A549 (cell line): ENCODE measurements at regions not wholly inside any gene's neighbourhood (a gene's known extent, or its start where the extent isn't known, plus 50 kb on each side); places are given as distances from the start of the nearest gene placed in this dataset.

Experiments used
- ATAC-seq, 2 experiments: fragments of 200-7000 bp in 1 of 2; fragments of >200 bp in 1 of 2; cut with Nextera tagmentation in 1 of 2; cut with Tn5 transposase in 1 of 2; 3 replicates each; pipeline versions ENCODE4 v1.8.0 to v1.9.1; 2018 to 2020; ENCODE audit warnings: mild to moderate bottlenecking in 1 of 2, moderate library complexity in 1 of 2
- CTCF ChIA-PET: fragments of 300-600 bp; sonication (Branson Sonifier 250); formaldehyde crosslinking; extraction: SDS; loops from one replicate; lab custom pipeline; 2021; ENCODE audit warnings: antibody characterized with exemption, inconsistent platforms; lab: Yijun Ruan, JAX
- POLR2A ChIA-PET: fragments of 350-600 bp; formaldehyde crosslinking; extraction: SDS; loops from one replicate; lab custom pipeline; 2021; ENCODE audit warnings: antibody characterized with exemption, inconsistent platforms; lab: Yijun Ruan, JAX
- DNase-seq, 2 experiments: peaks; one replicate each; pipeline versions ENCODE4 v3.0.0 to v3.0.0-alpha.2; 2011 to 2016; ENCODE audit warnings: low read depth in 1 of 2, low spot score in 1 of 2
- FAIRE-seq: peaks from 2 replicates; lab custom pipeline; 2011; peaks lifted over from hg19 to GRCh38; lab: Jason Lieb, UNC
- H3K27ac ChIP-seq, 2 experiments: fragments of >200 bp; sonication (Bioruptor Twin); formaldehyde crosslinking; 3 replicates each; pipeline ENCODE4 v1.5.1; 2016 to 2017
- H3K4me1 ChIP-seq: fragments of >200 bp; sonication (Bioruptor Twin); formaldehyde crosslinking; 3 replicates; pipeline ENCODE4 v1.6.1; 2016
- H3K4me2 ChIP-seq: fragments of >200 bp; sonication (Bioruptor Twin); formaldehyde crosslinking; 3 replicates; pipeline ENCODE4 v1.6.1; 2016
- H3K4me3 ChIP-seq: fragments of >200 bp; sonication (Bioruptor Twin); formaldehyde crosslinking; 3 replicates; pipeline ENCODE4 v1.5.1; 2016
- H3K9me3 ChIP-seq: fragments of >200 bp; sonication (Bioruptor Twin); formaldehyde crosslinking; 3 replicates; pipeline ENCODE4 v1.6.1; 2016
- CEBPB ChIP-seq, 2 experiments: fragments of >200 bp in 1 of 2; sonication (Bioruptor Twin) in 1 of 2; formaldehyde crosslinking in 1 of 2; IDR thresholded peaks; 2 replicates each; pipeline ENCODE4 v1.6.1; 2012 to 2016
- E2F6 ChIP-seq: IDR thresholded peaks from 2 replicates; pipeline ENCODE4 v1.6.1; 2012; ENCODE audit warnings: low read depth, borderline replicate concordance
- ELK1 ChIP-seq: fragments of 150-350 bp; IDR thresholded peaks from 2 replicates; pipeline ENCODE4 v1.6.1; 2014; ENCODE audit warnings: low read depth, mild to moderate bottlenecking, low read length
- EP300 ChIP-seq, 2 experiments: fragments of >200 bp; sonication (Bioruptor Twin); formaldehyde crosslinking; IDR thresholded peaks; 2 replicates in 1 of 2; 3 replicates in 1 of 2; pipeline ENCODE4 v1.6.1; 2016 to 2017
- ESRRA ChIP-seq: fragments of 150-350 bp; IDR thresholded peaks from 2 replicates; pipeline ENCODE4 v1.6.1; 2014; ENCODE audit warnings: mild to moderate bottlenecking, low read length, borderline replicate concordance
- GATA3 ChIP-seq: IDR thresholded peaks from 2 replicates; pipeline ENCODE4 v1.6.1; 2012; ENCODE audit warnings: borderline replicate concordance
- HDAC2 ChIP-seq: fragments of 200-600 bp; sonication (generic); IDR thresholded peaks from 2 replicates; pipeline ENCODE4 v1.6.1; 2016
- HES2 ChIP-seq: fragments of >200 bp; sonication (Bioruptor Twin); formaldehyde crosslinking; IDR thresholded peaks from 2 replicates; pipeline ENCODE4 v1.6.1; 2016
- HEYL ChIP-seq: fragments of 250-450 bp; sonication (Bioruptor Pico); IDR thresholded peaks from 2 replicates; pipeline ENCODE4 v1.8.0; 2021; ENCODE audit warnings: mild to moderate bottlenecking, moderate library complexity
- HOXA7 ChIP-seq: fragments of 250-450 bp; sonication (Bioruptor Pico); IDR thresholded peaks from 2 replicates; pipeline ENCODE4 v1.5.0; 2020; ENCODE audit warnings: mild to moderate bottlenecking, moderate library complexity
- HOXB13 ChIP-seq: fragments of 250-450 bp; sonication (Bioruptor Pico); IDR thresholded peaks from 2 replicates; pipeline ENCODE4 v1.5.0; 2020; ENCODE audit warnings: low read depth, mild to moderate bottlenecking, moderate library complexity
- HOXB5 ChIP-seq: fragments of 250-450 bp; sonication (Bioruptor Pico); IDR thresholded peaks from 2 replicates; pipeline ENCODE4 v1.5.0; 2020; ENCODE audit warnings: mild to moderate bottlenecking, moderate library complexity
- JUNB ChIP-seq: fragments of >200 bp; sonication (Bioruptor Twin); formaldehyde crosslinking; IDR thresholded peaks from 2 replicates; pipeline ENCODE4 v1.6.1; 2016
- MAFK ChIP-seq: fragments of 450-650 bp; IDR thresholded peaks from 2 replicates; pipeline ENCODE4 v1.6.1; 2014; ENCODE audit not compliant: partially characterized antibody
- MAX ChIP-seq: IDR thresholded peaks from 2 replicates; pipeline ENCODE4 v1.6.1; 2012
- NR3C1 ChIP-seq: fragments of >200 bp; sonication (Bioruptor Twin); formaldehyde crosslinking; IDR thresholded peaks from 3 replicates; pipeline ENCODE4 v1.6.1; 2017
- POLR2AphosphoS2 ChIP-seq: conservative IDR thresholded peaks from 2 replicates; pipeline ENCODE4 v1.6.1; 2012; ENCODE audit warnings: low read length, improper control_type of control experiment, inconsistent platforms
- RAD21 ChIP-seq, 2 experiments: fragments of >200 bp in 1 of 2; sonication (Bioruptor Twin) in 1 of 2; formaldehyde crosslinking in 1 of 2; IDR thresholded peaks in 1 of 2; conservative IDR thresholded peaks in 1 of 2; 2 replicates in 1 of 2; 3 replicates in 1 of 2; pipeline ENCODE4 v1.6.1; 2012 to 2018; ENCODE audit warnings: inconsistent platforms in 1 of 2
- REST ChIP-seq: fragments of 200-600 bp; sonication (generic); IDR thresholded peaks from 2 replicates; pipeline ENCODE4 v1.6.1; 2016; ENCODE audit warnings: antibody characterized with exemption, mild to moderate bottlenecking, moderate library complexity
- SMC3 ChIP-seq: fragments of >200 bp; sonication (Bioruptor Twin); formaldehyde crosslinking; IDR thresholded peaks from 3 replicates; pipeline ENCODE4 v1.6.1; 2018; ENCODE audit warnings: inconsistent platforms
- SREBF2 ChIP-seq: fragments of 450-650 bp; IDR thresholded peaks from 2 replicates; pipeline ENCODE4 v1.6.1; 2014; ENCODE audit warnings: mild to moderate bottlenecking, moderate library complexity
- TFCP2L1 ChIP-seq: fragments of 250-450 bp; sonication (Bioruptor Pico); IDR thresholded peaks from 2 replicates; pipeline ENCODE4 v1.5.0; 2021; ENCODE audit warnings: mild to moderate bottlenecking
- TP53 ChIP-seq: fragments of 250-450 bp; sonication (Bioruptor Pico); IDR thresholded peaks from 2 replicates; pipeline ENCODE4 v1.5.0; 2021; ENCODE audit warnings: mild to moderate bottlenecking, moderate library complexity
- USF2 ChIP-seq: fragments of 450-650 bp; IDR thresholded peaks from 2 replicates; pipeline ENCODE4 v1.6.1; 2014; ENCODE audit warnings: antibody characterized with exemption
- ZNF302 ChIP-seq: fragments of 250-450 bp; sonication (Bioruptor Pico); IDR thresholded peaks from 2 replicates; pipeline ENCODE4 v1.9.0; 2021; ENCODE audit warnings: inconsistent platforms, mild to moderate bottlenecking, moderate library complexity

GRCh38 chr2:133652398-133652797 lies 84.1 kb upstream of the NCKAP5 start (continued):
- TF ChIP-seq ELK1 (no peak), USF2 (no peak), ZNF302 (CRISPR knock-in tag) (no peak), EP300 (IDR thresholded peaks at IDR 0.05) (no peak), GATA3 (no peak)

- POLR2A ChIA-PET, result no interaction called here
- CTCF ChIA-PET, result interaction anchor here (0.6 kb wide), 1 partner anchor 11 kb away, joined by 3 read pairs; no protein-coding TSS in a partner anchor
- ATAC-seq, result no peak
- DNase-seq, result no peak
- H3K9me3 ChIP-seq, result peaks cover 13% of the 10 kb centered on the region; the same call in 2 of the 3 replicates
- H3K27ac ChIP-seq, result no peak overlapping the region
- FAIRE-seq, result no peak
- TF ChIP-seq NR3C1 (no peak), ZNF302 (CRISPR knock-in tag) (no peak), CEBPB (IDR thresholded peaks at IDR 0.05) (no peak), HEYL (CRISPR knock-in tag) (no peak), HDAC2 (no peak), SMC3 (no peak), TP53 (CRISPR knock-in tag) (no peak), USF2 (no peak), RAD21 (conservative IDR thresholded peaks at IDR 0.05 in 1 of 2, IDR thresholded peaks at IDR 0.05 in 1 of 2) (no peak), TFCP2L1 (no peak), MAFK (no peak), SREBF2 (no peak), HOXB5 (CRISPR knock-in tag) (no peak), ESRRA (no peak), MAX (no peak), JUNB (no peak), E2F6 (no peak), HOXB13 (CRISPR knock-in tag) (no peak), POLR2AphosphoS2 (no peak)
- no peak overlapping the region for H3K4me2 ChIP-seq
- no peak overlapping the region for H3K4me3 ChIP-seq
- H3K4me1 ChIP-seq, result no peaks in the 10 kb centered on the region
Measured at GRCh38 chr2:133653056-133653455, 84.8 kb upstream of the NCKAP5 start.

GRCh38 chr2:133654949-133655348 lies 86.7 kb upstream of the NCKAP5 start:
- ATAC-seq, result no peak
- no peak for TF ChIP-seq HOXA7 (CRISPR knock-in tag)
- TF ChIP-seq HDAC2, result no peak
- no peak for TF ChIP-seq POLR2AphosphoS2
- no peak for TF ChIP-seq REST
- TF ChIP-seq E2F6, result no peak
- TF ChIP-seq HES2, result no peak
- Histone ChIP-seq H3K9me3 (peaks cover 8% of the 10 kb centered on the region; the same call in 2 of the 3 replicates), H3K4me1 (no peaks in the 10 kb centered on the region), H3K4me3 (no peak overlapping the region), H3K4me2 (no peak overlapping the region), H3K27ac (no peak overlapping the region)
- no peak for DNase-seq
- POLR2A ChIA-PET, result no interaction called here
- no peak for FAIRE-seq
- CTCF ChIA-PET, result interaction anchor here (1.3 kb wide), 1 partner anchor 190 kb away, joined by 4 read pairs; no protein-coding TSS in a partner anchor
